ENCODE measurements at regions not wholly inside any gene's neighbourhood (a gene's known extent, or its start where the extent isn't known, plus 50 kb on each side); places are given as distances from the start of the nearest gene placed in this dataset.
"Not testable (repeated sequence)": the region's sequence is repeated elsewhere in the genome, so short reads cannot be mapped to it uniquely, and the experiment has no call there.

GRCh38 chr2:67096886-67097285, 300.2 kb upstream of the ETAA1 start:
- no peak for DNase-seq (ENCODE audit: low spot score)

GRCh38 chr2:67103157-67103556, 294.0 kb upstream of the ETAA1 start:
- DNase-seq (ENCODE audit: low spot score): no peak

- DNase-seq (ENCODE audit: low spot score): no peak
These were observed 288.9 kb upstream of the ETAA1 start for GRCh38 chr2:67108231-67108630.

GRCh38 chr2:67124531-67124930, 272.6 kb upstream of the ETAA1 start:
- DNase-seq (ENCODE audit: low spot score): no peak

GRCh38 chr2:67130531-67131256, 266.4 kb upstream of the ETAA1 start:
- no peak for DNase-seq (ENCODE audit: low spot score)

- DNase-seq (ENCODE audit: low spot score): no peak
These were observed 265.9 kb upstream of the ETAA1 start for GRCh38 chr2:67131257-67131609.

- not testable (repeated sequence) for DNase-seq (ENCODE audit: low spot score)
These were observed 264.6 kb upstream of the ETAA1 start for GRCh38 chr2:67132441-67132940.

- DNase-seq (ENCODE audit: low spot score): no peak
These were observed 261.9 kb upstream of the ETAA1 start for GRCh38 chr2:67135208-67135607.

GRCh38 chr2:67137699-67138098, 259.4 kb upstream of the ETAA1 start:
- DNase-seq (ENCODE audit: low spot score): no peak

- no peak for DNase-seq (ENCODE audit: low spot score)
These were observed 255.1 kb upstream of the ETAA1 start for GRCh38 chr2:67142071-67142470.

GRCh38 chr2:67142741-67143140, 254.4 kb upstream of the ETAA1 start:
- no peak for DNase-seq (ENCODE audit: low spot score)

- DNase-seq (ENCODE audit: low spot score): no peak
These were observed 251.3 kb upstream of the ETAA1 start for GRCh38 chr2:67145851-67146250.

- no peak for DNase-seq (ENCODE audit: low spot score)
These were observed 240.3 kb upstream of the ETAA1 start for GRCh38 chr2:67156796-67157195.

GRCh38 chr2:67158718-67159117, 238.4 kb upstream of the ETAA1 start:
- no peak for DNase-seq (ENCODE audit: low spot score)

GRCh38 chr2:67159929-67160328, 237.2 kb upstream of the ETAA1 start:
- no peak for DNase-seq (ENCODE audit: low spot score)

- no peak for DNase-seq (ENCODE audit: low spot score)
These were observed 232.2 kb upstream of the ETAA1 start for GRCh38 chr2:67164771-67165522.

GRCh38 chr2:67165523-67165990, 231.6 kb upstream of the ETAA1 start:
- no peak for DNase-seq (ENCODE audit: low spot score)

- DNase-seq (ENCODE audit: low spot score): not testable (repeated sequence)
These were observed 230.6 kb upstream of the ETAA1 start for GRCh38 chr2:67166511-67166910.

- DNase-seq (ENCODE audit: low spot score): no peak
These were observed 227.6 kb upstream of the ETAA1 start for GRCh38 chr2:67169417-67170140.

- DNase-seq (ENCODE audit: low spot score): no peak
These were observed 217.6 kb upstream of the ETAA1 start for GRCh38 chr2:67179526-67179925.

- DNase-seq (ENCODE audit: low spot score): no peak
These were observed 216.3 kb upstream of the ETAA1 start for GRCh38 chr2:67180841-67181240.

GRCh38 chr2:67182884-67183283, 214.2 kb upstream of the ETAA1 start:
- DNase-seq (ENCODE audit: low spot score): no peak

- DNase-seq (ENCODE audit: low spot score): no peak
These were observed 210.8 kb upstream of the ETAA1 start for GRCh38 chr2:67186326-67186725.
